SKM-1 (cell line): ENCODE measurements at regions not wholly inside any gene's neighbourhood (a gene's known extent, or its start where the extent isn't known, plus 50 kb on each side); places are given as distances from the start of the nearest gene placed in this dataset.

Source experiments
- DNase-seq: peaks from one replicate; lab custom pipeline; 2025; ENCODE audit not compliant: unreplicated experiment; lab: John Stamatoyannopoulos, UW

GRCh38 chr7:127446842-127447241 lies 54.3 kb upstream of the ZNF800 start:
- DNase-seq = no peak
